Suprapubic skin (tissue), 4 donors: ENCODE measurements at regions not wholly inside any gene's neighbourhood (a gene's known extent, or its start where the extent isn't known, plus 50 kb on each side); places are given as distances from the start of the nearest gene placed in this dataset.

ENCODE experiments used
- EP300 ChIP-seq: sonication (generic); formaldehyde crosslinking; IDR thresholded peaks from one replicate; pipeline ENCODE4 v1.6.1; 2017; ENCODE audit warnings: antibody characterized with exemption
- POLR2A ChIP-seq, 2 donors: fragments of 450-650 bp; IDR thresholded peaks; one replicate each; pipeline ENCODE4 v1.6.1; 2017; ENCODE audit warnings: antibody characterized with exemption in 2 of 2, mild to moderate bottlenecking in 2 of 2, moderate library complexity in 2 of 2
- POLR2AphosphoS5 ChIP-seq, 3 donors: sonication (generic); formaldehyde crosslinking; IDR thresholded peaks; one replicate each; pipeline ENCODE4 v1.6.1; 2017; ENCODE audit warnings: antibody characterized with exemption in 3 of 3
- TF ChIP-seq, protein P1 (sequence below), 2 donors: fragments of 200-600 bp in 1 of 2; fragments of 450-650 bp in 1 of 2; sonication (generic) in 1 of 2; IDR thresholded peaks; one replicate each; pipeline ENCODE4 v1.5.1; 2016 to 2019; ENCODE audit warnings: antibody characterized with exemption in 2 of 2, mild to moderate bottlenecking in 1 of 2, moderate library complexity in 1 of 2

DNA sequence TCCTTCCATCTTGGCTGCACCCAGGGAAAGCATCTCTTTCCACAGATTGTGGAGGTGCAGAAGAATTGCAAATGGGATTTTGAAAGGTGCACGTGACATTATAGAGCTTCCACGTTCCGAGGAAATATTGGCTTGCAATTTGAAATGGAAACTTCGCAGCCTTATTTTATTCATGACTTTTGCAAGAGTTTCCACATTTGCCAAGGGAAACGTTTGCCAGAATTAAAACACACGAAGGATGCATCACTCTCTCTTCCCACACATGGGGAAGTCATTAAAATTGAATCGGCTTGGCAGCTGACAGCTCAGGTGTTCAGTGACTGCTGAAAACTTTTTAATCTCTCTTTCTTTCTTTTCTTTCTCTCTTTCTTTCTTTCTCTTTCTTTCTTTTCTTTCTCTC lies 475.4 kb upstream of the IGFBP3 start:
- TF ChIP-seq POLR2A (IDR thresholded peaks at IDR 0.05) (no peak), POLR2AphosphoS5 (IDR thresholded peaks at IDR 0.05) (no peak), EP300 (no peak)
- TF ChIP-seq, protein P1, sequence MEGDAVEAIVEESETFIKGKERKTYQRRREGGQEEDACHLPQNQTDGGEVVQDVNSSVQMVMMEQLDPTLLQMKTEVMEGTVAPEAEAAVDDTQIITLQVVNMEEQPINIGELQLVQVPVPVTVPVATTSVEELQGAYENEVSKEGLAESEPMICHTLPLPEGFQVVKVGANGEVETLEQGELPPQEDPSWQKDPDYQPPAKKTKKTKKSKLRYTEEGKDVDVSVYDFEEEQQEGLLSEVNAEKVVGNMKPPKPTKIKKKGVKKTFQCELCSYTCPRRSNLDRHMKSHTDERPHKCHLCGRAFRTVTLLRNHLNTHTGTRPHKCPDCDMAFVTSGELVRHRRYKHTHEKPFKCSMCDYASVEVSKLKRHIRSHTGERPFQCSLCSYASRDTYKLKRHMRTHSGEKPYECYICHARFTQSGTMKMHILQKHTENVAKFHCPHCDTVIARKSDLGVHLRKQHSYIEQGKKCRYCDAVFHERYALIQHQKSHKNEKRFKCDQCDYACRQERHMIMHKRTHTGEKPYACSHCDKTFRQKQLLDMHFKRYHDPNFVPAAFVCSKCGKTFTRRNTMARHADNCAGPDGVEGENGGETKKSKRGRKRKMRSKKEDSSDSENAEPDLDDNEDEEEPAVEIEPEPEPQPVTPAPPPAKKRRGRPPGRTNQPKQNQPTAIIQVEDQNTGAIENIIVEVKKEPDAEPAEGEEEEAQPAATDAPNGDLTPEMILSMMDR (IDR thresholded peaks at IDR 0.05): no peak
